ENCODE measurements at regions not wholly inside any gene's neighbourhood (a gene's known extent, or its start where the extent isn't known, plus 50 kb on each side); places are given as distances from the start of the nearest gene placed in this dataset.

DNA sequence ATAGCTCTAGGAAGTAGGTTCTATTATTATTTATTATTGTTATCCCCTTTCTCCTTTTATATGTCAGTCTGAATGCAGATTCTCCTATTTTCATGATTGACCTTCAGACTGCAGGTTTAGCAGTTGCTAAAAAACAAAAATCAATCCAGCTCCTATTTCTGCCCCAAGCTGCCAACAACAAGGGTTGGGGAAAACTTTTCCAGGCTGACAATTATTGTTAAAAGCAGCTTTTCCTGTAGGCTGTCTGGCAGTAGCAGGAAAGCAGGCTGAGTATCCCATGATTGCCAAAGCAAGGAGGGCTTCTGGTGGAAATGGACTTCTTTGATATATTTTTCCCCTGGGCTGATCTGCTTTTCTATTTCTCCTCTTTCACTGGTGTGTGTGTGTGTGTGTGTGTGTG is 78.0 kb upstream of the CTLA4 start:
- DNase-seq (ENCODE audit: low spot score), result no peak

DNA sequence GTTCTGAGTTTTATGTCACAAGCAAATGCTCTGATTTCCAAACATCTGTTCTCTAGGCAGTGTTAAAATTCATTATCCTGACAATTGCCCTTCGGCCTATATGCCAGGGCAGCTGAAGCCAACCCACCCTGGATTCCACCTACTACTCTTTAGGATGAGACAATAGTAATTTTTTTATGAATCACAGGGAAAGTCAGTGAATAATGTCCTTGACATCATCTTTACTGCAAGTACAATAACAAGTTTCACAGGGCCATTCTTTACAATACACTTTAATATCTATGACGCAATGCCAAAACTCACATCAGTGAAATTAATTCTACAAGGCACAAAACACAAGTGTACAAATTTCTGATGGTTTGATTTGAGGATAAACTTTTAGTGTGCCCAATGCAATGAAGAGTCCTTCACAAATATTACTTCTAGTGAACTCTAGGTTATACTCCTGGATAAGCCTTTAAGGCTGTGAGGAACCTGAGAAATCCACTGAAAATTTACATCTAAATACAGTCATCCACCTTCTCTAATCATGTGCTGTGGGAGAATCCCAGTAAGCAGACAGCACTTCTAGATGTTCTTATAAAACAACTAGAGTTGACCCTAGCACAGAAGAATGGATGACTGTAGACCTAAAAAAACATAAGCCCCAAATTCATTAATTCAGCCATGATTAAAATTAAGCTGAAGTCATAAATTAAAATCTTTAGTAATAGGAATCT is 77.3 kb upstream of the CTLA4 start:
- DNase-seq (ENCODE audit: low spot score), result no peak

DNA sequence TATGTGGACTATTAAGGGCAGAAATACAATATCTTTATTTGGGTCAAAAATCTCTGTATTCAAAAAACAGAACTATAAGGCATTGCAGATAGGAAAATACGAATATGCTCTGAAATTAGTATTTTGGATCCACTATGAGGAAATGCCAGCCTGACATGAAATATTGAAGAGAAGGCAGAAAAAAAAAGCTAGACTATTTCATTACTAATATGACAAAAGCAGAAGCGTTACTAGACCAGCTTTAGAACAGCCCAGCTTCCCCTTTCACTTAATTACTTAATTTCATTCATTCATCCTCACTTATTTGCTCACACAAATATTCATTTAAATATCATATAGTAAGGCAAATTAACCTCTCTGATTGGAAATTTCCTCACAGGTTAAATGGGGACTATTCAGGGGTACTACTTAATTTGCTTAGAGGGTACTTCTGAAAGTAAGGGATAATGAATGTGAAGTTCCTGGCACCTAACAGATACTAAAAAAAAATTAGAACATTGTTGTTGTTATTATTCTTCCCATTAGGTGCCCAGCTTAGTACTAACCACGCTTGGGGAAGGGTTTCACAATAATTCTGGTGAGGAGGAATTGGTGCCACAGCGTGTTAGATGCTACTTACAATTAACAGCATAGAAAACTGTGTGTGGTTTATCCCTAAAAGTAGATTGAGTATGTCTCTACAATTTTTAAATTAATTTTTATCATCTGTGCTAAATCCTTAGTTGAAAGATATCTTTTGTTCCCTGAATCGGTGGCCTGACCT is 71.1 kb upstream of the CTLA4 start:
- DNase-seq (ENCODE audit: low spot score), result no peak

DNA sequence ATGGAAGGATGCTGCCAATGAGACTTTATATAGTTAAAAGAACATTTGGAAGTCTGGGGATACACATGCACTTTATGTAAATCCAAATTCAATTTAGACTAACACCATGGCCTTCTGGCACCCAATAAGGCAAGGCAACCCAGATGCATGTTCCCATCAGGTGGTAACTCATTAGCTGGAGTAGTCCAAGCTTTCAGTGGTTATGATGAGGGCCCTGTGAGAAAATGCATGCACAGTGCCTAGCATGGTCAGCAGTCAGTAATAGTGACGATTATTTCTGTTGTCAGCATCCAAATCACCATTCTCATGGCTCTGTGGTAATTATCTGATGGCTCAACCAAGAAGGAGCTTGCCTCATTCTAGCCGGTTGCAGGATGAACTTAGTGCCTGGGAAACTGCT is 70.3 kb upstream of the CTLA4 start:
- no peak for DNase-seq (ENCODE audit: low spot score)

DNA sequence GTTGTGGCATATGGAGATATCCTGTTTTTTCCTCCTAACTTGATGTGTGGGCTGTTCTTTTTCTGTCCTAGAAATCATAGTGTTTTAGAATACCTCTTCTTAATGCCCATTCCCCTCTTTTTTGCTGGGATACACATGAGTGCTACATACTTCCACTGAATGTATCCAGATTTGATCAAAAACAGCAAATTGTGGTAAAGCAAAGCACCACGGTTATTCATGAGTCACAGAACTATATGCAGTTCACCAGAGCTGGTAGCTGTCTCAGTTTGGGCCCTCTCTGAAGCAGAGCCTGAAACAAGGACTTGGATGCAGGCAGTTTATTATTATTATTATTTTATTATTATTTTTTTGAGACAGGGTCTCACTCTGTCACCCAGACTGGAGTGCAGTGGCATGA is 69.9 kb upstream of the CTLA4 start:
- DNase-seq (ENCODE audit: low spot score), result no peak

DNA sequence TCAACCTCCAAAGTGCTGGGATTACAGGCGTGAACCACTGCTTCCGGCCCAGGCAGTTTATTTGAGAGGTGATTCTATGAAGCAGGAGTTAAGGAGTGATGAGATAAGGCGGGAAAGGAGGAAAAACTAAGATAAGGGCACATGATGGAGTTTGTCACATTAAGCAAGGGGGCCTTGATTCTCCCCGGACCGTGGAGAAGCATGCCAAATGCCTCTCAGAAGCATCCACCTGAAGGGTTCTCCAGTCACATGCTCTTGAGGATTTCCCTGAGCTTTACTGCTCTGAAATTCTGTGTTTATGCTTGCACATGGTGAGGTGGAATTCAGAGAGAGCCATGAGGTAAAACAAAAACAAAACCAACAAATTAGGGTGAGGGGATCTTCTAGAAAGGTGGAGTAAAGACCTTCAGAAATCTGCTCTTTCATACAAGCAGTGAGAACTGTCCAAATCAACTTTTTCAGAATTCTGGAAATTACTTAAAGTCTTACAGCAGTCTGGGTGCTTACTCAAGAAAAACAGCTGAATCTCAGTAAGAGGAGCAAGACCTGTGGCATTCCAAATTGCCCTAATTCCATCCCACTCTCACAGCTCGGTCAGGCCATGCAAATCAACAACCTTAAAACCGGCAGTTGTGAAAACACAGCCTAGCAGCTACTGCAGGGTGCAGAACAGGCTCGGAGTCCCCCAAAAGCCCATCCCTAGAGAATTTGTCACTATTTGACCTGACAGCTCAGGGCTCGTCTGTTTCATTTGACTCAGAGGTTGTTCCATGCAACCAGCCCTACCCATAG is 69.1 kb upstream of the CTLA4 start:
- DNase-seq (ENCODE audit: low spot score), result no peak

DNA sequence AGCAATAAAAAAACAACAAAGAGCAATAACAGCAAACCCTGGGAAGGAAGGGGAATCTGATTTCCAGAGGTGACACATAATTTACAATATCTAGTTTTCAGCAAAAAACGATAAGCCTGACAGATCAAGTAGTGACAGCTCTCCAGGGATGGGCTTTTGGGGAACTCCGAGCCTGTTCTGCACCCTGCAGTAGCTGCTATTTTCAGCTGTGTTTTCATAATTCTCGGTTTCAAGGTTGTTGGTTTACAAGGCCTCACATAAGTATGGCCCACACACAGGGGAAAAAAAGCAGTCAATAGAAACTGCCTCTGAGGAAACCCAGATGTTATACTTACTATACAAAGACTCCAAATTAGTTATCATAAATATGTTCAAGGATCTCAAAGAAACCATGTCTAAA is 67.7 kb upstream of the CTLA4 start:
- DNase-seq (ENCODE audit: low spot score), result no peak

DNA sequence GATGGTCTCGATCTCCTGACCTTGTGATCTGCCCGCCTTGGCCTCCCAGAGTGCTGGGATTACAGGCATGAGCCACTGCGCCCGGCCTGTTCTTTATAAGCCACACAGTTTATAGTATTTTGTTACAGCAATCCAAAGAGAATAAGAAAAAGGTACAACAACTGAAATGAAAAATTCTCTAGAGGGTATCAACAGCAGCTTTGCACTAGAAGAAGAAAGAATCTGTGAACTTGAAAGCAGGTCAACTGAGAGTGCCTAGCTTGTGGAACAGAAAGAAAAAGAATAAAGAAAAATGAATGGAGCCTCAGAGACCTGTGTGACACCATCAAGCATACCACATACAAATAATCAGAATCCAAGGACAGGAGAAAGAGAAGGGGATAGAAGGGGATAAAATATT is 66.8 kb upstream of the CTLA4 start:
- no peak for DNase-seq (ENCODE audit: low spot score)

DNA sequence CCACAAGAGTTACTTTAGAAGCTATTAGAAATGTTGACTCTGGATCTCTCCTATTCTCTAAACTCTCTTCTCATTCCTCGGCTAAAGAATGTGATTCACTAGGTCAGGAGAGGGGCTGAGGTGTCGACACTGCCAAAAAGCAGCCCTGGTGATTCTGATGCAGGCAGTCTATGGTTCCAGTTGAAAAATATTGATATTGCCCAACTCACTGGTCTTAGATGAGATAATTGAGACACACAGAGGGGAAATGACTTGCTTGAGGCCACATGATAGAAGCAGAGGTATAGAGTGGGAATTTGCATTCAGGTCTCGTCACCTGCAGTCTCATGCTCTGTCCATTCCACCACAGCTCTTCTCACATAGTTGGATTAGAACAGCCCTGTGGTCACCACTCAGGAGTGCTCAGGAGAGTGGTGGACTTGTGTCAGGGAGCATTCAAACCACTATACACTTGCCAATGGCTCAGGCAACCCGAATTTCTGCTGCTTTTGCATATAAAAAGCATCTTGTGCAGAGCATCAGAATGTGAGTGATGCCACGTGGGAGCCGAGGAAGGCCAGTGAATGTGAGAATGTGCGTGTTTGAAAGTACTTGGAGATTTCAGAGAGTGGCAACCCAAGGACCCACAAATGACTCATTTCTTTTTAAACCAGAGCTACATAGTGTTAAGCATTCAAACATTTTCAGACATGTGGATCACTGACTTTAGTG is 65.1 kb upstream of the CTLA4 start:
- no peak for DNase-seq (ENCODE audit: low spot score)

DNA sequence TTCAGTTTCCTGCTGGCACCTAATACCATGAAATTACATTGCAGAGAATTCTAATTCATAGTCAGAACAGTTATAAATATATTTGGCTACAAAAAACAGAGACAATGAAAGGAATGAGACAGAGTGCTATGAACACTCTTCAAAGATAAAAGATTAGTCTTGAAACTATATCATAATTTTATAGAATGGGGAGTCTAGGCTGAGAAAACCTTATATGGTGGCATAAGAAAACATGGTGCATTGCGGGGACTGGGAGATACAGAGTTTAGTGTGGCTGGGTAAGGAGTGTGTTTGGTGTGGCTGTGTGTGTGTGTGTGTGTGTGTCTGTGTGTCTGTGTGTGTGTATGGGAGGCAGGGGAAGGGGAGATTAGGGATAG is 64.5 kb upstream of the CTLA4 start:
- DNase-seq (ENCODE audit: low spot score), result no peak

DNA sequence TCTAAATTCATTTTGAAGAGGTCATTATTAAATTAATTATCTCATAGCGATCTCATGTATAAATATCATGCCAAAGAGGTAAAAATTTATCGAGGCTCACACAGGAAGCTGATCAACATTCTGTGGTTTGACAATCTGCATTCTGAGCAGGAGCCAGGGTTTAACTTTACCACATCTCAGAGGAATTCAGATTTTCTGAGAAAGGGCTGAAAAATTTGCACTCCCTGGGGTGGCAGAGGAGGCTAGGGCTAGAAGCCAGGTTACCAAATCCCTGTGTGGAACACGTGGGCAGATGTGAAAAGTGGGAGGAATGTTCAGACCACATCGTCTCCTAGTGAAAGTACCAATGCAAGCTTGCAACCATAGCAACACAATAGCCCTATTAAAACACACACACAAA is 63.5 kb upstream of the CTLA4 start:
- no peak for DNase-seq (ENCODE audit: low spot score)

DNA sequence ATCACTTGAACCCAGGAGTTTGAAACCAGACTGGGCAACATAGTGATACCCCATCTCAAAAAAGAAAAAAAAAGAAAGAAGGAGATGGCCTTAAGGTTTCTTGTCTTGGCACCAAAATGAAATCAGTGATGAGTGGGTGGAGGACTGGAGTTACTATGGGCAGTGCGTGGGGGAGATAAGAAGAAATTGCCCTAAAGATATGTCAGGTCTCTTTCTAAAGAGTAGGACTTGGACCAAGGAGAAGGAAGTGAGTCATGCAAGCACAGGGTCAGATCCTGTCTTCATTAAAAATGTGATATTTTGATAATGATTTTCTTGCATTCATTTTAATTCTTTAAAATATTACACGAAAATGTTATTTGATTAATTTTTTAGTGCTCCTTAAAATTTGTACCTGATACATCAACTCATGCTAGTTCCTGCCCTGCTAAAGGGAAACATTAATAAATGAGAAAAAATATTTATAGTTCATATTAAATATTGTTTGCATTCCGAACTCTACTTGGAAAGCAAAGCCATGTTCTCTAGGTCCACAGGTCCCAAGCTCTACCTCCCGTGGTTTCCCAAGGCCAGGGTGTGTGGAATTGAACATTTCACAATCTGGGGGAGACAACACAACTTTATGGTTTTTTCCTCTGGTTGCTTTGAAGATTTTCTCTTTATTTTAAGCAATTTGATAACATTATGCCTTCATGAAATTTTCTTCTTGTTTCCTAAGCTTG is 62.6 kb upstream of the CTLA4 start:
- DNase-seq (ENCODE audit: low spot score), result no peak

DNA sequence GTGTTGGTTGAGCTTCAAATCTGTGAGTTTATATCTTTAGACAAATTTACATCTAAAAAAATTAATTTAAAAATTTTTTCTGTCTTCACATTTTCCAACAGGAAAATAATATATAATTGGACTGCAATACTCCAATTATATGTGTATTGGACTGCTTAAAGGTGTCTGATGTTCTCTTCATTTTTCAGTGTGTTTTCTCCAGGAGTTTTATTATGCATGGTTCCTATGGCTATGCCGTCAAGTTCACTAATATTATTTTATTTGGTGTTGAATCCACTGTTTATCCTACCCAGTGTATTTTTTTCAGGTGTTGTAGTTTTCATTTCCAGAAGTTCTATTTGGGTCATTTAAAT is 62.1 kb upstream of the CTLA4 start:
- no peak for DNase-seq (ENCODE audit: low spot score)

DNA sequence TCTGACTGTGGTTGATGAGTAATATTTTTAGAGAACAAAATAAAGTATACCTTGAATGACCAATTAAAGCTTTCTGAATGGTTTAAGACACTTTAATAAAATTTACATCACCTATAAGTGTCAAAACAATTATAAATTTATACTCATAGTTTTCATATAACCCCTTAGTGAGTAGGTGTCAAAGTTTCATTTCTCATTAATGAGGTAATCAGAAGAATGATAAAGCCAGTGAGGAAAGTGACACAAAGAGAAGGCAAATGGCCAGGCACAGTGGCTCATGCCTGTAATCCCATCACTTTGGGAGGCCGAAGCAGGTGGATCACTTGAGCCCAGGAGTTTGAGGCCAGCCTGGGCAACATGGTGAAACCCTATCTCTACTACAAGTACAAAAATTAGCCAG is 60.8 kb upstream of the CTLA4 start:
- DNase-seq (ENCODE audit: low spot score), result no peak

DNA sequence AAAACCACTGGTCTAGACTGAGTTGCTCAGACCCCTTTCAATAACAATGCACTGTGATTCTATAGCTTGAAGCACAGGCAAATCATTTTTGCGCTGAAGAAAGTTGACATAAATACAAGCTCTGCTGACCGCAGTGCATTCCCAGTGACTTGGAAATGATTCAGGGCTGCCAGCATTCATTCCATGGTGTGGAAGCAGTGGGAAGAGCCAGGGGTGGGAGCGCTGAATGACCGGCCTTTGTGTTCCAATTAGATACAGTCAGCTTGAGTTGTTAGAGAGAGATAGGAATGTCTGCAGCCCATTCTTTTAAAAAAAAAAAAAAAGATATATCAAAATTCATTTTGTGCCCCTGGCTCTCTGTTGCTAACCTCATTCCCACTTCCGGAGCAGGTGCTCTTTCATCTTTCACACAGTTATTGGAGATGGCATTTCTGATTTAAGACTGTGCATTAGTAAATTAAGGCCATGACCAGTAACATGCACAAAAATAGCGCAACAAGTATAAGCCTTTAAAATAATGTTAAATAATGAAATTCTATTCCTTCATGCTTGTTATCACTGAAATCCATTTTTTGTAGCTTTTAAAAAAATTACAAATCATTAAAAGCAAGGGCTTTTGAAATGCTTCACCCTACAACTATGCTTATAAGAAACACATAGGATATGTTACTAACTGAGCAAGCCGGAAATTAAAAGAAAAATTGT is 59.4 kb upstream of the CTLA4 start:
- DNase-seq (ENCODE audit: low spot score), result peak; percentile 7

DNA sequence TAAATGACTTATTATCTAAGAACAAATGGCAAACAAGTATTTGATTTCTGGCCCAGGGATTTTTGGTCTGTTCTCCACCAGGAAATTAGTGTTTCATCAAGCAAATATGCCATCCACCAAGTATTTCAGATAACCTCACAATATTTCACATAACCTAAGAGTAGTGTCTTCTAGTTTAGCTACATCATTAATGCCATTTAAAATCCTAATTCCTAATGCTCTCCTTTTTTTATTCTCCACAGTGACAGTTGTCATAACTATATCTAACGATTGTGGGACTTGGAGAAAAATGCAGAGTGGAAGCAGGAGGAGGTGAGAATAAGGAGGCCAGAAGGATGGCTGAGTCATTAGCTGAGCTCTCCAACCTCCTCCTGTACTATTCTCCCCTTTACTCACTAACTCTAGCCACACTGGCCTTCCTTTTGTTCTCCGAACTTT is 58.5 kb upstream of the CTLA4 start:
- DNase-seq (ENCODE audit: low spot score), result no peak

DNA sequence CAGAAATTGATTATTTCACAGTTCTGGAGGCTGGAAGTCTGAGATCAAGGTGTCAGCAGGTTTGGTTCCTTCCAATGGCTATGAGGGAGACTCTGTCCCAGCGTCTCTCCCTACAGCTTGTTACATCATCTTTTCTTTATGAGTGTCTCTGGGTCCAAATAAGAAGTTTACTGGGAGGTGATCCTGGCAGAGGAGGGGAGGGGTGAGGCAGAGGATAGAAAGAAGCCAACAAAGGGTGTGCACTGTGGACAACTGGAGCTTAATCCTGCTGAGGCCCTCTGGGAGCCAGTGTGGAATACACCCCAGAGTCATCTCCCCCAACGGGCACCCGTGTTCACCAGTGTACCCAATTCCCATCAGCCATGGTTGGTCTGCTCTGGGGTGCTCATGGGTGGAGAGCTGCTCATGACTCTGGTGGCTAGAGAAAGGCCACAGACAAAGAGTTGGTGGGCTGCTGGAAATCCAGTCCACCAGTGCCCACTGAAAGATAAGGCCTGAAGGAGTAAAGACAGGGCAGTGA is 57.5 kb upstream of the CTLA4 start:
- DNase-seq (ENCODE audit: low spot score), result no peak

DNA sequence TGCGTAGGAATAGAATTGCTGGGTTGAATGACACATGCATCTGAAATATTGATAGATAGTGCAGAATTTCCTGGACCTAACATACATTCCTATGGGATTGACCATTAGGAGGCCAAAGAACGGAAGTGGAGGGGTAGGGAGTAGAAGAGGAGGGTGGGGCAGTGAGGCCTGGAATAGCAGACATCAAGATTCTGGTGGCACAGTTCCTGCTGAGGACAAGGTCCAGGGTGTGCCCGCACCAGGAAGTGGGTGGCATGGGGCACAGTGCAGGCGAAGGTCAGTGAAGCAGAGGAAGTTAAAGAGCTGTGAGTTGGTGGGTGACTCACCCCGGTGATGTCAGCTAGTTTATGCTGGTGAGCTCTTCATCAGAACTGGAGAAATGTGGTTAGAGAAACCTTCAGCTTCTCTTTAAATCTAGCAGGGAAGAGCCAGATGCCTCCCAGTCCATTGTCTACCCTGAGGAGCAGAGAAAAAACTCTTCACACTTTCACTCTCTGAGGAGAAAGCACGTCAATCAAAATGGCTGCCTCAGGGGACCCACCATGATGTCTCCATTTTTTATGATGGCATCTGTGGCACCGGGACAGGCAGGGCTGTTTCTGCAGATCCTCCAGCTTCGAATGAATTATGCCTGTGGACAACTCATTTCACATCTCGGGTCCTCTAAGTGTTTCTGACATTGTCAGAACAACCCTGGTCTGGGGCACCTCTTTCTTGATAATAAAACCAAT is 55.9 kb upstream of the CTLA4 start:
- peak; percentile 92 for DNase-seq (ENCODE audit: low spot score)

DNA sequence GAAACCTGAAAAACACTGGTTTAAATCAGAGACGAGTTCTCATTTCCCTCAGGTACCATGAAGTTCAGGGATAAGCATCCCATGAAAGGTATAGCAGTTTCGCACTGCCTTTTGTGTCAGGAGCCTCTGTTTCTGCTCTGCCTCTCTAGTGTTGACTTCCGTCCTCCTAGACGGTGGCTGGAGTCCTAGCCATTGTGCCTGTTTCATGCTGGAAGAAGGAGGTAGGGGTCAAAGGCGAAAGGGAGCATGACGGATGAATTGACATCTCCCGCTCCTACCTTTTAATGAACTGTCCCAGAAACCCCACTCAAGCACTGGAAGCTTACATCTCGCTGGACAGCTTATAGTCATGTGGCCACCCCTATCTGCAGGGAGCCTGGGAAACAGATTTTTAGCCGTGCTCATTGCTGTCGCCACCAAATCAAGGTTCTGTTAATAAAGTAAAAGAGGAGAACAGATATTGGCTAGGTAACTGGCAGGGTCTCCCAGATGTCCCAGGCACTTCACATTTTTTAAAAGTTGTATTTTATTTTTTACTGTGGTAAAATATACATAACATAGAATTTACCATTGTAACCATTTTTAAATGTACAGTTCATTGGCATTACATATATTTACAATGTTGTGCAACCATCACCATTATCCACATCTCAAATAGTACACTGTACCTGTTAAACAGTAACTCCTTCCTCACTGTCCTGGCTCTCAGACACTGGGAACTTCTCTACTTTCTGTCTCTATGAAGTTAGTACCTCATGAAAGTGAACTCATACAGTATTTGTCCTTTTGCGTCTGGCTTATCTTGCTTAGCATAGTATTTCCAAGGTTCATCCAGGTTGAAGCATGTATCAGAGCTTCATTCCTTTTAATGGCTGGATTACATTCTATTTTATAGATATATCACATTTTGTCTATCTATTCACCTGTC is 55.0 kb upstream of the CTLA4 start:
- DNase-seq (ENCODE audit: low spot score), result no peak
